Activated T-cell treated with anti-CD3 and anti-CD28 coated beads, Interleukin-2, amount 50 U/mL, for 72 hours (primary cell): ENCODE measurements at regions not wholly inside any gene's neighbourhood (a gene's known extent, or its start where the extent isn't known, plus 50 kb on each side); places are given as distances from the start of the nearest gene placed in this dataset.

Experiments
- ATAC-seq, 2 donors: fragments of 150-1000 bp; cut with Tn5 transposase; replicated peaks in 1 of 2; 2 replicates each; pipeline ENCODE4 v1.10.0; 2021; ENCODE audit warnings: moderate library complexity in 2 of 2, mild to moderate bottlenecking in 1 of 2
- DNase-seq, 2 donors: peaks; one replicate each; pipeline ENCODE4 v3.0.0; 2021 to 2022; ENCODE audit warnings: mixed read lengths in 1 of 2
- H3K27ac Mint-ChIP-seq: one replicate; pipeline ENCODE4 v1.8.0; 2022; ENCODE audit warnings: mild to moderate bottlenecking, moderate library complexity, mixed read lengths
- H3K27me3 Mint-ChIP-seq: one replicate; pipeline ENCODE4 v1.8.0; 2022; ENCODE audit warnings: low read depth, mixed read lengths
- H3K36me3 Mint-ChIP-seq, 2 donors: one replicate each; pipeline ENCODE4 v1.8.0; 2022; ENCODE audit warnings: mixed read lengths in 2 of 2, mild to moderate bottlenecking in 1 of 2; ENCODE audit not compliant: insufficient read depth in 2 of 2
- H3K4me1 Mint-ChIP-seq: one replicate; pipeline ENCODE4 v1.8.0; 2022; ENCODE audit warnings: low read depth, mixed read lengths
- H3K4me3 Mint-ChIP-seq, 2 donors: one replicate each; pipeline ENCODE4 v1.8.0; 2022; ENCODE audit warnings: mild to moderate bottlenecking in 2 of 2, mixed read lengths in 2 of 2, moderate library complexity in 2 of 2
- H3K9me3 Mint-ChIP-seq, 2 donors: one replicate each; pipeline ENCODE4 v1.8.0; 2022; ENCODE audit warnings: mixed read lengths in 2 of 2

DNA sequence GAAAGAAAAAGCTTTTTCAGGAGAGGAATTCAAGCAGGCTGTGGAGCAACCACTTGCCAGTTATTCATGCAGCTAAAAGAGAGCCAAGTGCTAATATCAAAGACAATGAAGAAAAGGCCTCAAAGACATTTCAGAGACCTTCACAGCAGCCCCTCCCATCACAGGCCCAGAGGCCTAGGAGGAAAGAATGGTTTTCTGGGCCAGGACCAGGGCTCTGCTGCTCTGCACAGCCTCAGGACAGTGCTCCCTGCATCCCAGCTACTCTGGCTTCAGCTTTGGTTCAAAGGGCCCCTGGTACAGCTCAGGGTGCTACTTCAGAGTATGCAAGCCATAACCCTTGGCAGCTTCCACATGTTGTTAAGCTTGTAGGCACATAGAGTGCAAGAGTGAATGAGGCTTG lies 119.5 kb downstream of the MSTN start:
- DNase-seq: no peak
- H3K9me3 Mint-ChIP-seq: peaks cover 16% of the 10 kb centered on the region in 2 donors
- no peaks in the 10 kb centered on the region for H3K27me3 Mint-ChIP-seq
- H3K36me3 Mint-ChIP-seq: peaks cover 2 to 7% of the 10 kb centered on the region in 2 donors
- H3K4me1 Mint-ChIP-seq: no peaks in the 10 kb centered on the region
- H3K4me3 Mint-ChIP-seq: no peak overlapping the region
- H3K27ac Mint-ChIP-seq: no peak overlapping the region
- ATAC-seq: no peak

DNA sequence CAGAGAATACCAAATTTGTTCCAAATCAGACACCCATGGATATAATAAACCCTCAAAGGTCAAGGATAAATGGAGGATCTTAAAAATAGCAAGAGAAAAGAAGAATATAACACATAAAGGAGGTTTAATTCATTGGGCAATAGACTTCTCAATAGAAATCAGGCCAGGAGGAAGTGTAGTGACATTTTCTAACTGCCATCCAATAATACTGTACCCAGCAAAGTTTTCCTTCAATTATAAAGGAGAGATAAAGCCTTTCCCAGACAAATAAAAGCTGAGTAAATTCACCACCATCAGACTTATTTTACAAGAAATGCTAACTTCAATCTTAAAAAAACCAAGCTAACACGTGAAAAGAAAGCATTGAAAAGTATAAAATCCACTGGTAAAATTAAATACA lies 121.6 kb downstream of the MSTN start:
- Mint-ChIP-seq H3K4me1 (no peaks in the 10 kb centered on the region), H3K27me3 (no peaks in the 10 kb centered on the region), H3K9me3 (peaks cover 16% of the 10 kb centered on the region in 2 donors), H3K27ac (no peak overlapping the region), H3K4me3 (no peak overlapping the region), H3K36me3 (peaks cover 2 to 8% of the 10 kb centered on the region in 2 donors)
- DNase-seq (no peak), ATAC-seq (no peak)

DNA sequence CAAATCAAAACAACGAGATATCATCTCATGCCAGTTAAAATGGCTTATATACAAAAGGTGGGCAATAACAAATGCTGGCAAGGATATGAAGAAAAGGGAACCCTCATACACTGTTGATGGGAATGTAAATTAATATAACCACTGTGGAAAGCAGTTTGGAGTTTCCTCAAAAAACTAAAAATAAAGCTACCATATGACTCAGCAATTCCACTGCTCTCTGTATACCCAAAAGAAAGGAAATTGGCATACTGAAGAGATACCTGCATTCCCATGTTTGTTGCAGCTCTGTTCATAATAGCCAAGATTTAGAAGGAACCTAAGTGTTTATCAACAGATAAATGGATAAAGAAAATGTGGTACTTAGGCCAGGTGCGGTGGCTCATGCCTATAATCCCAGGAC lies 124.8 kb downstream of the MSTN start:
- no peak for ATAC-seq
- H3K27ac Mint-ChIP-seq: no peak overlapping the region
- H3K36me3 Mint-ChIP-seq: peaks cover 2 to 7% of the 10 kb centered on the region in 2 donors
- peaks cover 9 to 12% of the 10 kb centered on the region in 2 donors for H3K9me3 Mint-ChIP-seq
- no peak overlapping the region for H3K4me3 Mint-ChIP-seq
- H3K4me1 Mint-ChIP-seq: no peaks in the 10 kb centered on the region
- no peaks in the 10 kb centered on the region for H3K27me3 Mint-ChIP-seq
- DNase-seq: no peak

DNA sequence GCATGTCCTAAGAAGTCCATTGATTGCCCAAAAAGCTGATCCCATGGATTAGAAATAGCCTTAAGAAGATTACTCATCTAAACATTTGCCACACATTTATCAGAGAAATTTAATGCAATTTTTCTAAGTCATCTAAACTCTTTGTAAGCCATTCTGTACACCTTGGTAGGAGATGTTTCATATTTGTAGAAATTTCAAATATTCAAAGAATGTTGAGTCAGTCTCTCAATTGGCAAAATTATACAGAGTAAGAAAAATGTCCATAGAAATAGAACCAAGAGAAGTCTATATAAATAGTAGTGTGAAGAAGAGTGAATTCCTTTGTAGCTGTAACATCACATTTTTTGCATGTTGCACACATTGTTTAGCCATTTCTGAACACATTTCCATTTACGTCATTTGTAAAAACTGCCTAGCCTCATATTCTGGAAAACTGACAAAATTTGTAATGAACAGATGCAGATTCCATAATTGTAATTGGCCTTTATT lies 128.6 kb downstream of the MSTN start:
- no peak for DNase-seq
- no peak overlapping the region for H3K4me3 Mint-ChIP-seq
- no peak overlapping the region for H3K27ac Mint-ChIP-seq
- H3K9me3 Mint-ChIP-seq: no peaks in the 10 kb centered on the region
- no peaks in the 10 kb centered on the region for H3K27me3 Mint-ChIP-seq
- no peaks in the 10 kb centered on the region for H3K4me1 Mint-ChIP-seq
- no peak for ATAC-seq
- H3K36me3 Mint-ChIP-seq: peaks cover 0 to 1% of the 10 kb centered on the region in 2 donors

DNA sequence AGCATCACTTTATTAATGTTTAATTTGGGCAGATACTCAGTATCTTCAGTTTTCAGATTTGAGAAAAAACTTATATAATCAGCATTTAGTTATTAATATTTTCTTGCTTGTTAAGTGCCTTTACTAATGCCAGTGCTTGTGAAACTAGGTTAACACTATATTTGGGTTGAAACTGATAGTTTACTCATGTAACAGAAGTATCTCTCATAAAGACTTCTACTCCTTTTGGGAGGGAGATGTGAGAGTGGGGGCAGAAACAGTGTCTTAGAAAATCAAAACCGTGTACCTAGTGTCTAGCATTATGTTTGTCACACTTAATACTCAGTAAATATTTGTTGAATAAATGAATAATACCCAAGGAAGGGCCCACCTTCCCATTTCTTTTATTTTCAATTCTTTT lies 129.5 kb downstream of the MSTN start:
- Mint-ChIP-seq H3K36me3 (peaks cover 0 to 1% of the 10 kb centered on the region in 2 donors), H3K4me1 (no peaks in the 10 kb centered on the region), H3K4me3 (no peak overlapping the region), H3K9me3 (no peaks in the 10 kb centered on the region), H3K27ac (no peak overlapping the region), H3K27me3 (no peaks in the 10 kb centered on the region)
- no peak for ATAC-seq
- no peak for DNase-seq

DNA sequence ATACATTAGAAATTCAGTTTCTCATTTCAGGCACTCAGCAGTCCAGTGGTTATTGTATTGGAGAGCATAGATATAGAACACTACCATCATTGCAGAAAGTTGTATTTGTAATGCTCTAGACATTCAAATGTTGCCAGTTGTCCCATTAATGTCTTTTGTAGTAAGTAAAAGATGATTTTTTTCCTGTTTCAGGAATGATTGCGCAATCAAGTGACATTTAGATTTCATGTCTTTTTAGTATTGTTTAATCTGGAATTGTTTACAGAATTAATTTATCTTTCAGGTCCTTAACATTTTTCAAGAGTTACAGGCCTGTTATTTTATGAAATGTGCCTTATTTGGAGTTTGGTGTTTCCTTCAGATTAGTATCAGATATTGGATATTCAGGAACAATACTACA lies 134.7 kb downstream of the MSTN start:
- Mint-ChIP-seq H3K4me3 (no peak overlapping the region), H3K27ac (no peak overlapping the region), H3K27me3 (peaks cover 8% of the 10 kb centered on the region), H3K4me1 (no peaks in the 10 kb centered on the region), H3K36me3 (no peaks in the 10 kb centered on the region), H3K9me3 (no peaks in the 10 kb centered on the region)
- ATAC-seq (no peak), DNase-seq (no peak)
